Left ventricle myocardium inferior (tissue), 1 donor: ENCODE measurements at regions not wholly inside any gene's neighbourhood (a gene's known extent, or its start where the extent isn't known, plus 50 kb on each side); places are given as distances from the start of the nearest gene placed in this dataset.
A peak's percentile ranks its signal among the peaks of the same experiment; 100 is the strongest.

ENCODE experiments used
- DNase-seq: peaks from one replicate; pipeline ENCODE4 v3.0.0-alpha.2; 2020
- H3K27ac ChIP-seq: fragments of 200-600 bp; replicated peaks from 2 replicates; pipeline ENCODE4 v1.8.0; 2021
- H3K27me3 ChIP-seq: fragments of 200-600 bp; 2 replicates; pipeline ENCODE4 v1.8.0; 2021; ENCODE audit warnings: low read depth
- H3K36me3 ChIP-seq: fragments of 200-600 bp; 2 replicates; pipeline ENCODE4 v1.8.0; 2021
- H3K4me1 ChIP-seq: fragments of 200-600 bp; 2 replicates; pipeline ENCODE4 v1.8.0; 2021
- H3K4me3 ChIP-seq: fragments of 200-600 bp; 2 replicates; pipeline ENCODE4 v1.8.0; 2021; ENCODE audit warnings: mild to moderate bottlenecking, moderate library complexity
- H3K9me3 ChIP-seq: fragments of 200-600 bp; replicated peaks from 2 replicates; pipeline ENCODE4 v1.8.0; 2021
- CTCF ChIP-seq: fragments of 200-600 bp; IDR thresholded peaks from 2 replicates; pipeline ENCODE4 v1.8.0; 2021; ENCODE audit warnings: antibody characterized with exemption, mild to moderate bottlenecking, borderline replicate concordance
- intact Hi-C: fragments of 100-400 bp; cut with micrococcal nuclease; formaldehyde crosslinking; loops from one replicate; pipeline ENCODE4 v1.11.0; 2022
- donor health status: DM: no; HTN: yes; CAD: no; lungs with severe emphysema.

- Histone ChIP-seq H3K27me3 (no peaks in the 10 kb centered on the region), H3K4me3 (no peak overlapping the region), H3K4me1 (no peaks in the 10 kb centered on the region), H3K36me3 (no peaks in the 10 kb centered on the region), H3K9me3 (no peaks in the 10 kb centered on the region), H3K27ac (peak overlapping the region; percentile 51)
- no peak for TF ChIP-seq CTCF
- intact Hi-C loops: no loop called here
- peak; percentile 41 for DNase-seq
Measured at GRCh38 chr14:26765768-26766520, 168.1 kb upstream of the NOVA1 start.

- DNase-seq: no peak
- intact Hi-C loops: no loop called here
- no peak overlapping the region for H3K4me3 ChIP-seq
- H3K36me3 ChIP-seq: no peaks in the 10 kb centered on the region
- peak overlapping the region; percentile 51 for H3K27ac ChIP-seq
- no peak for TF ChIP-seq CTCF
- no peaks in the 10 kb centered on the region for H3K9me3 ChIP-seq
- H3K4me1 ChIP-seq: no peaks in the 10 kb centered on the region
- no peaks in the 10 kb centered on the region for H3K27me3 ChIP-seq
Measured at GRCh38 chr14:26766726-26767125, 168.9 kb upstream of the NOVA1 start.

DNA sequence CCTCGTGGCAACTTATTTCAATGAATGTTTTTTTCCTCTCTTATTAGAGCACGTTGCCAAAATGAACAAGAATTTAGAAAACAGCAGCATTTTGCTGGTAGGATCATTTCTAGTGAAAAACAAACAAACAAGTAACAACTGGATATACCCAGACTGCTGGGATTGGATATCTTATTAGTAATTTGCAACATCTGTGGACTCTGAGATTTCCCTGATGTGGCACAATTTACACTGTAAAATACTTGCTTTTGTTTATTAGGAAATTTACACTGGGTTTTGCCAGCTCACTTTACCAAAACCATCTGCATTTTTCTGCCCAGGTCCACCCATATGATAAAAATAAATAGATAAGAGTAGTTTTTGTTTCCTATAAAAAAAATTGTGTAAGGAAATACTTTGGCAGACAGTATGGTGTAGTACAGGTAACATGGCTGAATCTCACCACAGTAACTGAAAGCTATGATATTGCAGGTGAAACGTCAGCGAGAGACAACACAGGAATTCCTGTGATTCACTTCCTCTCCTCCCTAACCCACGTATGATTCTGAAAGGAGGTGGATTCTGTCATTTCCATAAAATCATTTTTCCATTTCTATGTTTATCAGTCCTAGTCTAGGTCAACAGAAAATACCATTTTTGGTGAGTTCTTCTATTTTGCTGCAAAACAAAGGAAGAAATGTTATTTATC is 176.2 kb upstream of the NOVA1 start:
- DNase-seq: no peak
- no peak for TF ChIP-seq CTCF
- H3K36me3 ChIP-seq: no peaks in the 10 kb centered on the region
- no peaks in the 10 kb centered on the region for H3K9me3 ChIP-seq
- peaks cover 7% of the 10 kb centered on the region for H3K4me1 ChIP-seq
- H3K27ac ChIP-seq: no peak overlapping the region
- H3K27me3 ChIP-seq: no peaks in the 10 kb centered on the region
- H3K4me3 ChIP-seq: no peak overlapping the region
- intact Hi-C loops: no loop called here

DNA sequence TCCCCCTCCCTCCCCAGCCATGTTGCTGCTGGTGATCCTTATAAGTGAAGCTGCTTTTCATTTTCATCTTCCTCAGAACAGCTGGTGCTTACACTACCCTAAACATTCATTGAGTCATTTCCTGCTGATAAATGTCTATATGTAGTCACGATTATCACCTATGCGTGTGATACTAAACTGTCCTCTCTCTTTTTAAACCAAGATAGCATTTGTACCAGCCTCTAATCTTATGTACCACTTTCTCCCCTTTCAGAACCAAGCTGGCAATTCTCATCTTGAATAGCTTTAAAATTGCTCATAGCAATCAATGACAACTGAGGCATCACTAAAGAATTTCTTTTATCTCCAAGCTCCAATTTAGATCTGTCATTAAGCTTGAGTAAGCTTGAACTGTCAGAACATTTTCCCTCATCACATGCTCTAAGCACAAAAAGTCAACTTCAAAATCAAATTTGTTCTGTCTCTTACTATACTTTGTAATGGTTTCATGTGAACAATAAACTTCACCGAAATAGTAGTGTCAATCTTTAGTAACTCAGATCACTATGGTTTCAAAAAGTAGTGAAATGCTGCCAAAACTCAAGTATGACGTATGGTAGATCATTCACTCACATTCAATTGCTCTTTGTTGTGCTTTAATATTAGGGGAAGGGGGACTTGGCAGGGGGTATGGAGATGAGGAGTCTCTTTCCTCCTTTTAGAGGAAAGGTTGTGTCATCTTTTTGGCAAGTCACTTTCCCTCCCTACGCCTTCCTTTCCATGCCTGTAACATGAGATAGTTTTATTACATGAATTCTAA is 178.1 kb upstream of the NOVA1 start:
- Histone ChIP-seq H3K9me3 (no peaks in the 10 kb centered on the region), H3K4me1 (peaks cover 7% of the 10 kb centered on the region), H3K27ac (no peak overlapping the region), H3K36me3 (no peaks in the 10 kb centered on the region), H3K27me3 (no peaks in the 10 kb centered on the region), H3K4me3 (no peak overlapping the region)
- intact Hi-C loops: no loop called here
- no peak for DNase-seq
- no peak for TF ChIP-seq CTCF

DNA sequence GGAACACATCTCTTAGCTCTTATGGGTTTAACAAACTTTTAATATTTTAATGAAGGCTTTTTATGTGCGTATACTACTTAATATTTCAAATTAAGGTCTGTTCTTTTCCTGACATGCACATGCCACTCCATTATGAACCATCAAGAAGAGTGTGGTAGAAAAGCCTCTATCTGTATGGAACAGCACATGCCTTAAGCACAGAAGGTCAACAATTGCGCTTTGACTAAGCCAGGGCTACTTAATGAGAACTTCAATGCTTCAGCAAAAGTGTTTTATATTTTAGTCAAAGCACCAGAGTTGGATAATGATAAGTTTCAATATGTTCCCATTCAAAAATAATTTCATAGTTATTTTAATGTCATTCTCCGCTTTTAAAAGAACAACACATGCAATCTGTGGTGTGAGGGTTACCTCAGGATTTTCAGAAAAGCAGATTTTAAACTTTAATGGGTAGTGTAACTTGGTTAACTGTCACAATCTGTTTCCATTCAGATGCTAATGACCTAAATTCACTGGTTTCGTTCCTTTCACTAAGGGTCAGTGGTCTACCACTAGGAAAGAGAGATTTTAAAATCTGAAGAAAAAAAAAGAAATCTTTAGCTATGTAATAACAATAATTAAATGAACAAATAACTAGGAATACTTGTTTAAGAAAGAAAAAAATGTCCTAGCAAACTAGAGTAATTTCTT is 193.4 kb upstream of the NOVA1 start:
- no peak for TF ChIP-seq CTCF
- H3K4me3 ChIP-seq: no peak overlapping the region
- no peaks in the 10 kb centered on the region for H3K9me3 ChIP-seq
- no peaks in the 10 kb centered on the region for H3K4me1 ChIP-seq
- no peaks in the 10 kb centered on the region for H3K36me3 ChIP-seq
- intact Hi-C loops: no loop called here
- no peak overlapping the region for H3K27ac ChIP-seq
- DNase-seq: no peak
- H3K27me3 ChIP-seq: no peaks in the 10 kb centered on the region
